ENCODE measurements at regions not wholly inside any gene's neighbourhood (a gene's known extent, or its start where the extent isn't known, plus 50 kb on each side); places are given as distances from the start of the nearest gene placed in this dataset.

DNA sequence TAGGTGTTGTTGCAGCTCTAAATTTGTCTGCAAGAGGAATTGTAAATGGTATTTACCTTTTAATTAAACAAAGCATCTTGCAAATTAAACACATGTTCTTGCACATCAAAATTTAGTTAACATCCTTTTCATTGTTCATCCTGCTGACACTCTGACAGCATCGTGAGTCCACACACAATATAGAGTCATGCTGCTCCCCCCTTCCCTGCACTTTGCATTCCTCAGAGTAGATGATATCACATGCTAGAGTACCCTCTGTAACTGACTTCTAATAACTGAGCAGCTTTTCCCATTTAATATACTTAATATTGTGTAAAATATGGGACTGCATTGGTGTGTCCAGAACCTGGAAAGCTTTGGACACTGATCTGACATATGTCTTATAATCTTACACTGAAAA, 138.8 kb upstream of the DPYD start:
- TF ChIP-seq, protein P1, sequence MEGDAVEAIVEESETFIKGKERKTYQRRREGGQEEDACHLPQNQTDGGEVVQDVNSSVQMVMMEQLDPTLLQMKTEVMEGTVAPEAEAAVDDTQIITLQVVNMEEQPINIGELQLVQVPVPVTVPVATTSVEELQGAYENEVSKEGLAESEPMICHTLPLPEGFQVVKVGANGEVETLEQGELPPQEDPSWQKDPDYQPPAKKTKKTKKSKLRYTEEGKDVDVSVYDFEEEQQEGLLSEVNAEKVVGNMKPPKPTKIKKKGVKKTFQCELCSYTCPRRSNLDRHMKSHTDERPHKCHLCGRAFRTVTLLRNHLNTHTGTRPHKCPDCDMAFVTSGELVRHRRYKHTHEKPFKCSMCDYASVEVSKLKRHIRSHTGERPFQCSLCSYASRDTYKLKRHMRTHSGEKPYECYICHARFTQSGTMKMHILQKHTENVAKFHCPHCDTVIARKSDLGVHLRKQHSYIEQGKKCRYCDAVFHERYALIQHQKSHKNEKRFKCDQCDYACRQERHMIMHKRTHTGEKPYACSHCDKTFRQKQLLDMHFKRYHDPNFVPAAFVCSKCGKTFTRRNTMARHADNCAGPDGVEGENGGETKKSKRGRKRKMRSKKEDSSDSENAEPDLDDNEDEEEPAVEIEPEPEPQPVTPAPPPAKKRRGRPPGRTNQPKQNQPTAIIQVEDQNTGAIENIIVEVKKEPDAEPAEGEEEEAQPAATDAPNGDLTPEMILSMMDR (IDR thresholded peaks at IDR 0.05; ENCODE audit: low read depth, low read length, poor library complexity, severe bottlenecking): no peak
- no peak for TF ChIP-seq EZH2phosphoT487 (IDR thresholded peaks at IDR 0.05; ENCODE audit: borderline replicate concordance, low read length)

Data from DOHH2 (cell line).